ENCODE measurements at regions not wholly inside any gene's neighbourhood (a gene's known extent, or its start where the extent isn't known, plus 50 kb on each side); places are given as distances from the start of the nearest gene placed in this dataset.

GRCh38 chr14:53871011-53871410 lies 85.6 kb downstream of the BMP4 start (continued):
- TF ChIP-seq DACH1 (IDR thresholded peaks at IDR 0.05; ENCODE audit: partially characterized antibody), result no peak
- TF ChIP-seq ZNF717 (CRISPR knock-in tag; IDR thresholded peaks at IDR 0.05), result no peak
- no peak for TF ChIP-seq ZNF165 (CRISPR knock-in tag; IDR thresholded peaks at IDR 0.05; ENCODE audit: borderline replicate concordance)

- intact Hi-C loops (cut with micrococcal nuclease), result no loop called here
- Histone ChIP-seq H3K9ac (ENCODE audit: insufficient read depth in 1 of 2, low read depth in 2 of 2, low read length in 2 of 2) (no peak overlapping the region), H3K36me3 (ENCODE audit: control insufficient read depth, insufficient read depth, low read length) (no peaks in the 10 kb centered on the region), H3K4me3 (no peak overlapping the region), H3K27ac (ENCODE audit: extremely low read depth, low read depth, low read length) (no peak overlapping the region), H2AFZ (ENCODE audit: low read depth, low read length) (no peak overlapping the region), H3K9me1 (ENCODE audit: control insufficient read depth, insufficient read depth, low read length) (no peaks in the 10 kb centered on the region), H3K9me3 (replicated peaks; ENCODE audit: control insufficient read depth, insufficient read depth, low read depth, low read length) (no peaks in the 10 kb centered on the region), H3K4me1 (replicated peaks in 1 of 2; ENCODE audit: control insufficient read depth in 2 of 2, insufficient read depth in 2 of 2, low read length in 2 of 2) (no peaks in the 10 kb centered on the region), H3K27me3 (ENCODE audit: control insufficient read depth in 2 of 2, insufficient read depth in 2 of 2, low read length in 2 of 2) (no peaks in the 10 kb centered on the region), H3K79me2 (ENCODE audit: control insufficient read depth, insufficient read depth, low read length) (no peaks in the 10 kb centered on the region), H3K4me2 (ENCODE audit: insufficient read depth, low read length) (no peak overlapping the region), H4K20me1 (replicated peaks; ENCODE audit: control insufficient read depth, insufficient read depth, low read length) (no peaks in the 10 kb centered on the region)
- ATAC-seq, result no peak
- in situ Hi-C loops (cut with MboI), result no loop called here
- no peak for DNase-seq (ENCODE audit: extremely low read depth in 1 of 4, low spot score in 3 of 4)
- POLR2A ChIA-PET, result no interaction called here
- no TSS peak for BruUV-seq (replicated peaks)
- TF ChIP-seq ZNF280A (IDR thresholded peaks at IDR 0.05; ENCODE audit: low read depth, partially characterized antibody) (no peak), KLF13 (tag; IDR thresholded peaks at IDR 0.05; ENCODE audit: borderline replicate concordance, low read depth) (no peak), LCOR (CRISPR knock-in tag; IDR thresholded peaks at IDR 0.05) (no peak), ZMIZ1 (IDR thresholded peaks at IDR 0.05; ENCODE audit: low read depth in 2 of 2, low read length in 2 of 2) (no peak), PCBP1 (IDR thresholded peaks at IDR 0.05; ENCODE audit: low read depth, low read length, poor library complexity, severe bottlenecking) (no peak)
- 0% methylated on average over 2 of the region's 2 CpGs for WGBS (ENCODE audit: insufficient coverage, low coverage, missing lambda C conversion rate)
- CTCF ChIA-PET (ENCODE audit: low intra/inter-chr PET ratio), result no interaction called here
- FAIRE-seq, result no peak
Measured at GRCh38 chr14:53865711-53866110, 90.9 kb downstream of the BMP4 start.
